MM.1S (cell line): ENCODE measurements at regions not wholly inside any gene's neighbourhood (a gene's known extent, or its start where the extent isn't known, plus 50 kb on each side); places are given as distances from the start of the nearest gene placed in this dataset.

Experiments used
- DNase-seq: peaks from one replicate; pipeline ENCODE4 v3.0.0-alpha.2; 2015
- H2AFZ ChIP-seq: fragments of 300-600 bp; sonication (generic); 2 replicates; pipeline ENCODE4 v1.6.0; 2016; ENCODE audit warnings: antibody characterized with exemption, low read length
- H3F3A ChIP-seq: fragments of 300-600 bp; sonication (generic); 2 replicates; pipeline ENCODE4 v1.6.1; 2016; ENCODE audit warnings: mild to moderate bottlenecking, antibody characterized with exemption, low read length, moderate library complexity, mixed read lengths; ENCODE audit not compliant: insufficient read depth
- H3K27ac ChIP-seq: fragments of 300-600 bp; sonication (generic); 2 replicates; pipeline ENCODE4 v1.5.1; 2016; ENCODE audit warnings: mild to moderate bottlenecking, low read length
- H3K27me3 ChIP-seq: fragments of 300-600 bp; sonication (generic); replicated peaks from 2 replicates; pipeline ENCODE4 v1.6.0; 2016; ENCODE audit warnings: low read length; ENCODE audit not compliant: insufficient read depth
- H3K36me3 ChIP-seq: fragments of 300-600 bp; sonication (generic); replicated peaks from 2 replicates; pipeline ENCODE4 v1.6.1; 2016; ENCODE audit warnings: mild to moderate bottlenecking, low read length, mixed read lengths; ENCODE audit not compliant: insufficient read depth
- H3K4me1 ChIP-seq: fragments of 300-600 bp; sonication (generic); 2 replicates; pipeline ENCODE4 v1.6.1; 2016; ENCODE audit warnings: low read length, mixed read lengths
- H3K4me2 ChIP-seq: fragments of 300-600 bp; sonication (generic); 2 replicates; pipeline ENCODE4 v1.6.0; 2016; ENCODE audit warnings: low read depth, low read length
- H3K4me3 ChIP-seq: fragments of 300-600 bp; sonication (generic); 2 replicates; pipeline ENCODE4 v1.5.1; 2016; ENCODE audit warnings: low read length, mixed read lengths
- H3K79me2 ChIP-seq: fragments of 300-600 bp; sonication (generic); 2 replicates; pipeline ENCODE4 v1.6.1; 2016; ENCODE audit warnings: mixed run types, low read length, mixed read lengths
- H3K9ac ChIP-seq: fragments of 300-600 bp; sonication (generic); 2 replicates; pipeline ENCODE4 v1.6.1; 2016; ENCODE audit warnings: low read length, mixed read lengths
- H3K9me2 ChIP-seq: fragments of 300-600 bp; sonication (generic); replicated peaks from 2 replicates; pipeline ENCODE4 v1.6.1; 2016; ENCODE audit warnings: mild to moderate bottlenecking, low read length, mixed read lengths; ENCODE audit not compliant: insufficient read depth
- H3K9me3 ChIP-seq: fragments of 300-600 bp; sonication (generic); replicated peaks from 2 replicates; pipeline ENCODE4 v1.6.1; 2016; ENCODE audit warnings: mild to moderate bottlenecking, low read length, mixed read lengths; ENCODE audit not compliant: insufficient read depth
- H4K20me1 ChIP-seq: fragments of 300-600 bp; sonication (generic); 2 replicates; pipeline ENCODE4 v1.6.1; 2016; ENCODE audit warnings: mild to moderate bottlenecking, low read length, moderate library complexity, mixed read lengths; ENCODE audit not compliant: insufficient read depth
- CTCF ChIP-seq: fragments of 300-600 bp; sonication (generic); IDR thresholded peaks from 2 replicates; pipeline ENCODE4 v1.5.1; 2016; ENCODE audit warnings: antibody characterized with exemption, low read length, mixed read lengths
- EZH2 ChIP-seq: fragments of 300-600 bp; sonication (generic); optimal IDR thresholded peaks from 2 replicates; pipeline ENCODE3; 2017; ENCODE audit warnings: low read depth, mild to moderate bottlenecking, antibody characterized with exemption, low read length, mixed read lengths
- EZH2phosphoT487 ChIP-seq: fragments of 300-600 bp; sonication (generic); IDR thresholded peaks from 2 replicates; pipeline ENCODE4 v1.6.1; 2018; ENCODE audit warnings: antibody characterized with exemption, low read length

DNA sequence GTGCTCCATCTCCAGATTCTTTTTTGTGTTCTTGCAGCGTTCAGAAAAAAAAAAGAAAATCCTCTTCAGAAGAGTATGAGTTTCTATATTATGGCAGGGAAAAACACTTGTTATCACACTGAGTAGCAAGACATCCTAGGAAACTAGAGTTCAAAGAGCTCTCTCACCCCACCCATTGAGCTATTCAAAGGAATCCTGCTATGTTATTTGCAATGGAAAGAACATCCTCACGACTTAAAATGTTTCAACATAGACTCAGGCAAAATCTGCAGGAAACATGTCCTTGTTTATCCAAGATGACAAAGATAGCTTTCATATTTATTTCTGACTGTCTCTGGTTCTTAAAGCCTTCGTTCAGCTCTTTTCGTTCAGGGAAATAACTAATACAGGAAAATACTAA lies 331.6 kb upstream of the ANO5 start:
- Histone ChIP-seq H3K27ac (no peak overlapping the region), H3K36me3 (no peaks in the 10 kb centered on the region), H3K9me2 (no peaks in the 10 kb centered on the region), H3K4me3 (no peak overlapping the region), H3K4me2 (no peak overlapping the region), H4K20me1 (no peaks in the 10 kb centered on the region), H3K27me3 (no peaks in the 10 kb centered on the region), H3F3A (no peaks in the 10 kb centered on the region), H2AFZ (no peak overlapping the region), H3K79me2 (no peaks in the 10 kb centered on the region), H3K9ac (no peak overlapping the region), H3K4me1 (no peaks in the 10 kb centered on the region), H3K9me3 (no peaks in the 10 kb centered on the region)
- TF ChIP-seq CTCF, result no peak
- TF ChIP-seq EZH2, result no peak
- no peak for TF ChIP-seq EZH2phosphoT487
- DNase-seq, result no peak

- Histone ChIP-seq H3K4me3 (no peak overlapping the region), H4K20me1 (no peaks in the 10 kb centered on the region), H3K4me1 (no peaks in the 10 kb centered on the region), H3K27me3 (no peaks in the 10 kb centered on the region), H3K9me2 (no peaks in the 10 kb centered on the region), H3K27ac (no peak overlapping the region), H2AFZ (no peak overlapping the region), H3K9ac (no peak overlapping the region), H3K9me3 (no peaks in the 10 kb centered on the region), H3K4me2 (no peak overlapping the region), H3K36me3 (no peaks in the 10 kb centered on the region), H3F3A (no peaks in the 10 kb centered on the region), H3K79me2 (no peaks in the 10 kb centered on the region)
- no peak for TF ChIP-seq EZH2phosphoT487
- TF ChIP-seq EZH2, result no peak
- TF ChIP-seq CTCF, result no peak
- no peak for DNase-seq
These were observed 327.3 kb upstream of the ANO5 start for GRCh38 chr11:21865541-21865940.

- no peaks in the 10 kb centered on the region for H3K36me3 ChIP-seq
- no peaks in the 10 kb centered on the region for H4K20me1 ChIP-seq
- no peaks in the 10 kb centered on the region for H3K9me3 ChIP-seq
- H3F3A ChIP-seq, result no peaks in the 10 kb centered on the region
- no peaks in the 10 kb centered on the region for H3K27me3 ChIP-seq
- H3K4me1 ChIP-seq, result no peaks in the 10 kb centered on the region
- no peak for DNase-seq
- H2AFZ ChIP-seq, result no peak overlapping the region
- no peak overlapping the region for H3K4me3 ChIP-seq
- H3K9ac ChIP-seq, result no peak overlapping the region
- TF ChIP-seq CTCF (no peak), EZH2 (no peak), EZH2phosphoT487 (no peak)
- H3K27ac ChIP-seq, result no peak overlapping the region
- no peak overlapping the region for H3K4me2 ChIP-seq
- no peaks in the 10 kb centered on the region for H3K9me2 ChIP-seq
- H3K79me2 ChIP-seq, result no peaks in the 10 kb centered on the region
These were observed 326.1 kb upstream of the ANO5 start for GRCh38 chr11:21866781-21867180.

DNA sequence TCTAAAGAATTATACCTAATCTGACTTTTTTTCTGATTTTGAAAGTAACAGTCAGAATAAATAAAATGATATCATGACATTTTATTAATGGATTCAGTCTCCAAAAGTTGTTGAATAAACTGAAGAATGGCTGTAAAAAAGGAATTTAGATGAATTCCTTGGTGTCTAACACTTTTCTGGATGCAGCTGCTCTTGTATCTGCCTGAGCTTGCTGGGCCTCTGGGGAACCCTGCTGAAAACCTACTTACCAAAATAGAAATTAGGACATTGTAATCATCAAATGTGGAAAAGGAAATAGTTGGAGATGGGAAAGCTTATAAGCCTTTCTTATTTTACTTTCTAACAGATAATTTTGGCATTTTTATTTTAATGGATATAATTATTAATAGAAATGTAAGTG lies 315.7 kb upstream of the ANO5 start:
- Histone ChIP-seq H3K4me2 (no peak overlapping the region), H3K4me1 (no peaks in the 10 kb centered on the region), H2AFZ (no peak overlapping the region), H3K27ac (no peak overlapping the region), H3K27me3 (no peaks in the 10 kb centered on the region), H3K9me3 (no peaks in the 10 kb centered on the region), H3K36me3 (no peaks in the 10 kb centered on the region), H3K4me3 (no peak overlapping the region), H3K9me2 (no peaks in the 10 kb centered on the region), H4K20me1 (no peaks in the 10 kb centered on the region), H3F3A (no peaks in the 10 kb centered on the region), H3K9ac (no peak overlapping the region), H3K79me2 (no peaks in the 10 kb centered on the region)
- DNase-seq, result no peak
- TF ChIP-seq EZH2phosphoT487, result no peak
- no peak for TF ChIP-seq EZH2
- TF ChIP-seq CTCF, result no peak
